Tibial artery (tissue), 4 donors: ENCODE measurements at regions not wholly inside any gene's neighbourhood (a gene's known extent, or its start where the extent isn't known, plus 50 kb on each side); places are given as distances from the start of the nearest gene placed in this dataset.

ENCODE experiments used
- DNase-seq, 2 donors: peaks; one replicate each; pipeline ENCODE4 v3.0.0-alpha.2; 2019
- H3K27ac ChIP-seq, 2 donors: fragments of 200-600 bp; sonication (generic) in 1 of 2; 1 replicate in 1 of 2; 2 replicates in 1 of 2; pipeline ENCODE4 v1.5.1; 2018 to 2019; ENCODE audit warnings: mild to moderate bottlenecking in 1 of 2
- H3K27me3 ChIP-seq, 2 donors: fragments of 200-600 bp; sonication (generic) in 1 of 2; one replicate each; pipeline versions ENCODE4 v1.5.1 to v1.6.0; 2016 to 2019
- H3K36me3 ChIP-seq, 3 donors: fragments of 200-600 bp; sonication (generic) in 2 of 3; one replicate each; pipeline ENCODE4 v1.5.1; 2016 to 2019; ENCODE audit warnings: mild to moderate bottlenecking in 2 of 3
- H3K4me1 ChIP-seq, 4 donors: fragments of 200-600 bp; sonication (generic) in 2 of 4; 1 replicate in 3 of 4; 2 replicates in 1 of 4; pipeline ENCODE4 v1.5.1; 2016 to 2019
- H3K4me3 ChIP-seq, 2 donors: fragments of 200-600 bp; sonication (generic) in 1 of 2; 1 replicate in 1 of 2; 2 replicates in 1 of 2; pipeline ENCODE4 v1.5.1; 2018 to 2019; ENCODE audit warnings: mild to moderate bottlenecking in 2 of 2
- H3K9me3 ChIP-seq, 3 donors: fragments of 200-600 bp; sonication (generic) in 1 of 3; one replicate each; pipeline ENCODE4 v1.5.1; 2016 to 2019
- intact Hi-C: fragments of 100-400 bp; cut with DNase I; formaldehyde crosslinking; loops from one replicate; pipeline ENCODE4 v1.15.0; 2023; ENCODE audit warnings: low total_unique reads
- TF ChIP-seq, protein P1 (sequence below), 2 experiments: fragments of 200-600 bp in 1 of 2; fragments of 450-650 bp in 1 of 2; IDR thresholded peaks; one replicate each; pipeline ENCODE4 v1.5.1; 2017 to 2019; ENCODE audit warnings: antibody characterized with exemption in 2 of 2, mild to moderate bottlenecking in 1 of 2, moderate library complexity in 1 of 2

- DNase-seq: no peak
- TF ChIP-seq, protein P1, sequence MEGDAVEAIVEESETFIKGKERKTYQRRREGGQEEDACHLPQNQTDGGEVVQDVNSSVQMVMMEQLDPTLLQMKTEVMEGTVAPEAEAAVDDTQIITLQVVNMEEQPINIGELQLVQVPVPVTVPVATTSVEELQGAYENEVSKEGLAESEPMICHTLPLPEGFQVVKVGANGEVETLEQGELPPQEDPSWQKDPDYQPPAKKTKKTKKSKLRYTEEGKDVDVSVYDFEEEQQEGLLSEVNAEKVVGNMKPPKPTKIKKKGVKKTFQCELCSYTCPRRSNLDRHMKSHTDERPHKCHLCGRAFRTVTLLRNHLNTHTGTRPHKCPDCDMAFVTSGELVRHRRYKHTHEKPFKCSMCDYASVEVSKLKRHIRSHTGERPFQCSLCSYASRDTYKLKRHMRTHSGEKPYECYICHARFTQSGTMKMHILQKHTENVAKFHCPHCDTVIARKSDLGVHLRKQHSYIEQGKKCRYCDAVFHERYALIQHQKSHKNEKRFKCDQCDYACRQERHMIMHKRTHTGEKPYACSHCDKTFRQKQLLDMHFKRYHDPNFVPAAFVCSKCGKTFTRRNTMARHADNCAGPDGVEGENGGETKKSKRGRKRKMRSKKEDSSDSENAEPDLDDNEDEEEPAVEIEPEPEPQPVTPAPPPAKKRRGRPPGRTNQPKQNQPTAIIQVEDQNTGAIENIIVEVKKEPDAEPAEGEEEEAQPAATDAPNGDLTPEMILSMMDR (IDR thresholded peaks at IDR 0.05): no peak
- Histone ChIP-seq H3K9me3 (no peaks in the 10 kb centered on the region), H3K4me1 (no peaks in the 10 kb centered on the region), H3K27me3 (no peaks in the 10 kb centered on the region), H3K36me3 (no peaks in the 10 kb centered on the region), H3K27ac (no peak overlapping the region), H3K4me3 (no peak overlapping the region)
- intact Hi-C loops: no loop called here
Measured at GRCh38 chr1:147843486-147843885, 59.1 kb upstream of the GJA8 start.

GRCh38 chr1:147847831-147848230 is 54.8 kb upstream of the GJA8 start:
- no peak for DNase-seq
- Histone ChIP-seq H3K4me3 (no peak overlapping the region), H3K27ac (no peak overlapping the region), H3K27me3 (no peaks in the 10 kb centered on the region), H3K36me3 (no peaks in the 10 kb centered on the region), H3K9me3 (no peaks in the 10 kb centered on the region), H3K4me1 (no peaks in the 10 kb centered on the region)
- intact Hi-C loops: loop anchor here (2.0 kb wide), 1 partner anchor 15 kb away; no protein-coding TSS in a partner anchor
- TF ChIP-seq, protein P1 (IDR thresholded peaks at IDR 0.05): no peak

- H3K36me3 ChIP-seq: no peaks in the 10 kb centered on the region
- no peaks in the 10 kb centered on the region for H3K4me1 ChIP-seq
- TF ChIP-seq, protein P1 (IDR thresholded peaks at IDR 0.05): no peak
- intact Hi-C loops: loop anchor here (2.0 kb wide), 1 partner anchor 16 kb away; no protein-coding TSS in a partner anchor
- DNase-seq: no peak
- H3K27ac ChIP-seq: no peak overlapping the region
- H3K9me3 ChIP-seq: no peaks in the 10 kb centered on the region
- no peaks in the 10 kb centered on the region for H3K27me3 ChIP-seq
- no peak overlapping the region for H3K4me3 ChIP-seq
Measured at GRCh38 chr1:147849098-147849895, 53.3 kb upstream of the GJA8 start.

- H3K4me3 ChIP-seq: no peak overlapping the region
- no peaks in the 10 kb centered on the region for H3K4me1 ChIP-seq
- no peaks in the 10 kb centered on the region for H3K9me3 ChIP-seq
- no peaks in the 10 kb centered on the region for H3K27me3 ChIP-seq
- intact Hi-C loops: no loop called here
- H3K27ac ChIP-seq: no peak overlapping the region
- DNase-seq: no peak
- no peaks in the 10 kb centered on the region for H3K36me3 ChIP-seq
- TF ChIP-seq, protein P1 (IDR thresholded peaks at IDR 0.05): no peak
Measured at GRCh38 chr1:147850737-147851136, 51.9 kb upstream of the GJA8 start.

GRCh38 chr1:147851149-147851548 is 51.4 kb upstream of the GJA8 start:
- Histone ChIP-seq H3K27me3 (no peaks in the 10 kb centered on the region), H3K4me3 (no peak overlapping the region), H3K4me1 (no peaks in the 10 kb centered on the region), H3K36me3 (no peaks in the 10 kb centered on the region), H3K9me3 (no peaks in the 10 kb centered on the region), H3K27ac (no peak overlapping the region)
- DNase-seq: no peak
- intact Hi-C loops: no loop called here
- TF ChIP-seq, protein P1 (IDR thresholded peaks at IDR 0.05): no peak
